ENCODE measurements at regions not wholly inside any gene's neighbourhood (a gene's known extent, or its start where the extent isn't known, plus 50 kb on each side); places are given as distances from the start of the nearest gene placed in this dataset.
"Not testable (repeated sequence)": the region's sequence is repeated elsewhere in the genome, so short reads cannot be mapped to it uniquely, and the experiment has no call there.

GRCh38 chr5:159586921-159587320 lies 256.6 kb upstream of the IL12B start:
- Histone ChIP-seq H3K9me3 (replicated peaks) (0 out of 2 replicates have a peak, but pooled peaks cover 6% of the 10 kb centered on the region), H3K4me3 (no peak overlapping the region), H3K27me3 (replicated peaks) (no peaks in the 10 kb centered on the region), H3K36me3 (no peaks in the 10 kb centered on the region), H3K4me1 (replicated peaks) (peaks cover 17% of the 10 kb centered on the region), H3K27ac (no peak overlapping the region)
- DNase-seq (ENCODE audit: low read depth in 1 of 2, low spot score in 2 of 2), result no peak

- Histone ChIP-seq H3K9me3 (replicated peaks) (0 out of 2 replicates have a peak, but pooled peaks cover under 1% of the 10 kb centered on the region), H3K27ac (no peak overlapping the region), H3K4me1 (replicated peaks) (no peaks in the 10 kb centered on the region), H3K36me3 (no peaks in the 10 kb centered on the region), H3K4me3 (no peak overlapping the region), H3K27me3 (replicated peaks) (no peaks in the 10 kb centered on the region)
- DNase-seq (ENCODE audit: low read depth in 1 of 2, low spot score in 2 of 2), result no peak
These were observed 258.7 kb upstream of the IL12B start for GRCh38 chr5:159588941-159589340.

GRCh38 chr5:159593518-159594073 lies 263.3 kb upstream of the IL12B start:
- H3K4me3 ChIP-seq, result no peak overlapping the region
- H3K9me3 ChIP-seq (replicated peaks), result no peaks in the 10 kb centered on the region; the same call in 1 of the 2 replicates
- no peaks in the 10 kb centered on the region for H3K36me3 ChIP-seq
- no peaks in the 10 kb centered on the region for H3K27me3 ChIP-seq (replicated peaks)
- no peaks in the 10 kb centered on the region for H3K4me1 ChIP-seq (replicated peaks)
- H3K27ac ChIP-seq, result no peak overlapping the region
- no peak for DNase-seq (ENCODE audit: low read depth in 1 of 2, low spot score in 2 of 2)

- not testable (repeated sequence) for H3K27ac ChIP-seq; H3K4me1 ChIP-seq (replicated peaks); H3K9me3 ChIP-seq (replicated peaks); H3K36me3 ChIP-seq; H3K4me3 ChIP-seq; DNase-seq (ENCODE audit: low read depth in 1 of 2, low spot score in 2 of 2); H3K27me3 ChIP-seq (replicated peaks)
These were observed 265.3 kb upstream of the IL12B start for GRCh38 chr5:159595561-159595960.

GRCh38 chr5:159601216-159601615 lies 270.9 kb upstream of the IL12B start:
- DNase-seq (ENCODE audit: low read depth in 1 of 2, low spot score in 2 of 2), result no peak
- no peaks in the 10 kb centered on the region for H3K4me1 ChIP-seq (replicated peaks)
- H3K27me3 ChIP-seq (replicated peaks), result no peaks in the 10 kb centered on the region
- H3K36me3 ChIP-seq, result no peaks in the 10 kb centered on the region
- no peak overlapping the region for H3K27ac ChIP-seq
- no peaks in the 10 kb centered on the region; the same call in 1 of the 2 replicates for H3K9me3 ChIP-seq (replicated peaks)
- no peak overlapping the region for H3K4me3 ChIP-seq

GRCh38 chr5:159602434-159602833 lies 272.1 kb upstream of the IL12B start:
- Histone ChIP-seq H3K27me3 (replicated peaks) (no peaks in the 10 kb centered on the region), H3K36me3 (no peaks in the 10 kb centered on the region), H3K27ac (no peak overlapping the region), H3K4me3 (no peak overlapping the region), H3K9me3 (replicated peaks) (no peaks in the 10 kb centered on the region; the same call in 1 of the 2 replicates), H3K4me1 (replicated peaks) (no peaks in the 10 kb centered on the region)
- DNase-seq (ENCODE audit: low read depth in 1 of 2, low spot score in 2 of 2), result no peak

- H3K4me1 ChIP-seq (replicated peaks), result no peaks in the 10 kb centered on the region
- no peaks in the 10 kb centered on the region for H3K36me3 ChIP-seq
- no peak overlapping the region for H3K4me3 ChIP-seq
- H3K27me3 ChIP-seq (replicated peaks), result no peaks in the 10 kb centered on the region
- H3K27ac ChIP-seq, result no peak overlapping the region
- no peak for DNase-seq (ENCODE audit: low read depth in 1 of 2, low spot score in 2 of 2)
- H3K9me3 ChIP-seq (replicated peaks), result no peaks in the 10 kb centered on the region; the same call in 1 of the 2 replicates
These were observed 275.3 kb upstream of the IL12B start for GRCh38 chr5:159605585-159605984.

- no peak overlapping the region for H3K27ac ChIP-seq
- no peaks in the 10 kb centered on the region for H3K36me3 ChIP-seq
- no peaks in the 10 kb centered on the region for H3K9me3 ChIP-seq (replicated peaks)
- H3K4me1 ChIP-seq (replicated peaks), result no peaks in the 10 kb centered on the region
- DNase-seq (ENCODE audit: low read depth in 1 of 2, low spot score in 2 of 2), result no peak
- no peaks in the 10 kb centered on the region for H3K27me3 ChIP-seq (replicated peaks)
- no peak overlapping the region for H3K4me3 ChIP-seq
These were observed 279.1 kb upstream of the IL12B start for GRCh38 chr5:159609359-159609758.

- no peaks in the 10 kb centered on the region for H3K9me3 ChIP-seq (replicated peaks)
- no peak overlapping the region for H3K27ac ChIP-seq
- H3K4me1 ChIP-seq (replicated peaks), result no peaks in the 10 kb centered on the region
- no peaks in the 10 kb centered on the region for H3K27me3 ChIP-seq (replicated peaks)
- DNase-seq (ENCODE audit: low read depth in 1 of 2, low spot score in 2 of 2), result no peak
- H3K4me3 ChIP-seq, result no peak overlapping the region
- H3K36me3 ChIP-seq, result no peaks in the 10 kb centered on the region
These were observed 280.8 kb upstream of the IL12B start for GRCh38 chr5:159610966-159611579.

- DNase-seq (ENCODE audit: low read depth in 1 of 2, low spot score in 2 of 2), result peak in 1 of 2 experiments; percentile 16
- Histone ChIP-seq H3K4me1 (replicated peaks) (no peaks in the 10 kb centered on the region; the same call in 1 of the 2 replicates), H3K9me3 (replicated peaks) (no peaks in the 10 kb centered on the region), H3K27ac (no peak overlapping the region), H3K27me3 (replicated peaks) (no peaks in the 10 kb centered on the region), H3K36me3 (no peaks in the 10 kb centered on the region), H3K4me3 (no peak overlapping the region)
These were observed 286.7 kb upstream of the IL12B start for GRCh38 chr5:159616952-159617351.

GRCh38 chr5:159619826-159620225 lies 289.5 kb upstream of the IL12B start:
- DNase-seq (ENCODE audit: low read depth in 1 of 2, low spot score in 2 of 2), result no peak
- no peaks in the 10 kb centered on the region; the same call in 1 of the 2 replicates for H3K4me1 ChIP-seq (replicated peaks)

GRCh38 chr5:159620853-159621540 lies 290.7 kb upstream of the IL12B start:
- Histone ChIP-seq H3K4me1 (replicated peaks) (no peaks in the 10 kb centered on the region; the same call in 1 of the 2 replicates), H3K36me3 (no peaks in the 10 kb centered on the region), H3K27me3 (replicated peaks) (no peaks in the 10 kb centered on the region), H3K9me3 (replicated peaks) (no peaks in the 10 kb centered on the region), H3K27ac (no peak overlapping the region), H3K4me3 (no peak overlapping the region)
- no peak for DNase-seq (ENCODE audit: low read depth in 1 of 2, low spot score in 2 of 2)

More at GRCh38 chr5:159619826-159620225, 289.5 kb upstream of the IL12B start:
- no peaks in the 10 kb centered on the region for H3K27me3 ChIP-seq (replicated peaks)
- H3K36me3 ChIP-seq, result no peaks in the 10 kb centered on the region
- no peak overlapping the region for H3K4me3 ChIP-seq
- H3K27ac ChIP-seq, result no peak overlapping the region
- H3K9me3 ChIP-seq (replicated peaks), result no peaks in the 10 kb centered on the region

- no peak overlapping the region for H3K27ac ChIP-seq
- no peak overlapping the region for H3K4me3 ChIP-seq
- H3K4me1 ChIP-seq (replicated peaks), result 0 out of 2 replicates have a peak, but pooled peaks cover 5% of the 10 kb centered on the region
- no peaks in the 10 kb centered on the region for H3K9me3 ChIP-seq (replicated peaks)
- no peaks in the 10 kb centered on the region for H3K27me3 ChIP-seq (replicated peaks)
- DNase-seq (ENCODE audit: low read depth in 1 of 2, low spot score in 2 of 2), result no peak
- H3K36me3 ChIP-seq, result no peaks in the 10 kb centered on the region
These were observed 287.6 kb upstream of the ADRA1B start for GRCh38 chr5:159628703-159629102.

- no peak overlapping the region for H3K27ac ChIP-seq
- no peaks in the 10 kb centered on the region for H3K36me3 ChIP-seq
- no peaks in the 10 kb centered on the region for H3K9me3 ChIP-seq (replicated peaks)
- H3K27me3 ChIP-seq (replicated peaks), result no peaks in the 10 kb centered on the region
- 0 out of 2 replicates have a peak, but pooled peaks cover 5% of the 10 kb centered on the region for H3K4me1 ChIP-seq (replicated peaks)
- no peak overlapping the region for H3K4me3 ChIP-seq
- DNase-seq (ENCODE audit: low read depth in 1 of 2, low spot score in 2 of 2), result no peak
These were observed 287.1 kb upstream of the ADRA1B start for GRCh38 chr5:159629158-159629557.

Measured in SJSA1 (cell line).